Activated CD4-positive, alpha-beta T cell treated with anti-CD3 and anti-CD28 coated beads, Interleukin-2, Interleukin-6, amounts not matched to agents 100 ng/mL and 50 ng/mL, durations not matched to agents 16 hours and 8 hours (primary cell): ENCODE measurements at regions not wholly inside any gene's neighbourhood (a gene's known extent, or its start where the extent isn't known, plus 50 kb on each side); places are given as distances from the start of the nearest gene placed in this dataset.
A peak's percentile ranks its signal among the peaks of the same experiment; 100 is the strongest.

ENCODE experiments used
- DNase-seq: peaks from one replicate; pipeline ENCODE4 v3.0.0-alpha.2; 2020

DNA sequence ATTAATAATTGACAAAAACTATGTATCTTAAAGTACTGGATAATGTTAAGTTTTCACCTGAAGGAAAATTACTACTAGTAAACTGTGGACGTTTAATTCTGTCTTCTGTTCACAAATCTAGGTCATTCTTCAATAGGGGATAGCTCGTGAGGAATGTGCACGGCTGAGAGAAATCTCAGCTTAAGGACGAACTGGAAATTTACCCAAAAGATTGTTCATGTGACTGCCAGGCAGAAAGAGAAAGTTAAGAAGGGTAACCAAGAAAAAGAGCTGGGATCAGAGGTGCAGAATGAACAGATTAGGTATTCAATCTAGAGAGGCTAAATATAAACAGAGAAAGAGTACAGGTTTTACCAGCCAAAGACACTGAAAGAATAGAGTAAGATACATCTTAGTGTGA is 245.3 kb downstream of the CASP12 start:
- DNase-seq = no peak

DNA sequence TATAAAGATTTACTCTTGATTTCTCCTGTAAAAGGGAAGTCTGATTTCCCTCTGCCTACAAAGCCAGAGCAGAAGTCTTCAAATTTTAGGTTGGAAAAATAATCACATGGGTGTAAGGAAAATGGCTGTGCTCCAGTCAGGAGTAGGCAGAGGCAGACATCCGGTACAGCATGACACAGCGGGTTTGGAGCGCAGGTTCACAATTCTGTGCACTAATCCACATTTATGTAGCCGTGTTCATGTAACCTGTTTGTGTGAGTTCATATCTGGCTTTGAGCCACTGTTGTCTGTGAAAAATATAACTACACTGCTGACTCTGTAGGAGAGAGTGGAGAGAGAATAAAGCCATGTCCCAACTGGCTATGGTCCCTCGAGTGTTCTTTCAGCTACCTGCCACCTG is 248.0 kb downstream of the CASP12 start:
- no peak for DNase-seq

DNA sequence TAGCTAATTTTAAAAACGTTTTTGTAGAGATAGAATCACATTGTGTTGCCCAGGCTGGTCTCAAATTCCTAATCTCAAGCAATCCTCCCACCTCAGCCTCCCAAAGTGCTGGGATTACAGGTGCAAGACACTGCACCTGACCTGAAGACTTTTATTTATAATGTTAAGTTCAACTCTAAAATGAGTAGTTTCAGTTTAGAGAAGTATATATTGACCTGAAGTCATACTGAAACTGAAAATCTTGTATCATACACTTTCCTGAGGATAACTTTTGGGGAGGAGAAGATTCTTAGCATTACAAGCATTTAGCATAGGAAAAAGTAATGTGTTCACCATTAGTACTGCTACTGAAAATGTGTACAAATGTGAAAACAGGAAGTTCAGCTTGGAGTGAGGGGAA is 249.3 kb downstream of the CASP12 start:
- DNase-seq = peak; percentile 6

- DNase-seq = no peak
Measured at GRCh38 chr11:104645261-104646222, 252.7 kb downstream of the CASP12 start.

- DNase-seq = no peak
Measured at GRCh38 chr11:104637662-104638170, 260.5 kb downstream of the CASP12 start.

GRCh38 chr11:104633226-104633625 is 265.0 kb downstream of the CASP12 start:
- DNase-seq = no peak

DNA sequence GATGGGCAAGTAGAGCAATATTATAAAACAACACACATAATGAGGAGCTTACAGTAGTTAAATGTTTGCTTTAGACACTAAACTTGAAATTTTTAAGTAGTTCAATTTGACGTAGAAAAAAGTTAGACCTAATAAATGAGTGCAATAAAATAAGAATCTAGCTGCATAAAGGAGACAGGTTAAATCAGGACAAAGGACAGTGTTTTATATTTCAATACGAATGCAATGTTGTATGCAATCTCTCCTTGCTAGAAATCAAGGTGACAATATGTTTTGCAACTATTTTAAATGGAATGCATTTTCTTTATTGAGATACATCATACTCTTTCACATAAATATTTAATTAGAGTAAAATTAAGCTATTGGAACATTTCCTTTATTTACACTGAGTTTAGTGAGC is 267.9 kb downstream of the CASP12 start:
- no peak for DNase-seq

DNA sequence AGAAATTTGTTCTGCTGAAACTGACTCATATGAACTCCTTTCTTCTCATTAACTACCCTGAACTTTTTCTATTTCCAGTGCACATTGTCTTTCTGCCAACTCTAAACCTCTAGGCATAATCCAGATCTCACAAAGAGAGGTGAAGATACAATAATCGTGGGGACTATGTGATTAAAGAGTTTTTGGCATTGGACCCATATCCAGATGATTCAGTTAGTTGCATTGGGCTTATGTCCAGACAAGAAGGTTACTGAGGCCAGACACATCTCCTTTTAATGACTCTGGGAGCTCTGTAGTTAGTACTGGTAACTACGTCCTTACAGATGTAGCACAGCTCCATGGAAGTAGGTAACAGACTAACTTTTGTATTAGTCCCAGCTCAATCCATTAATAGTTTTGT is 273.0 kb downstream of the CASP12 start:
- DNase-seq = no peak

DNA sequence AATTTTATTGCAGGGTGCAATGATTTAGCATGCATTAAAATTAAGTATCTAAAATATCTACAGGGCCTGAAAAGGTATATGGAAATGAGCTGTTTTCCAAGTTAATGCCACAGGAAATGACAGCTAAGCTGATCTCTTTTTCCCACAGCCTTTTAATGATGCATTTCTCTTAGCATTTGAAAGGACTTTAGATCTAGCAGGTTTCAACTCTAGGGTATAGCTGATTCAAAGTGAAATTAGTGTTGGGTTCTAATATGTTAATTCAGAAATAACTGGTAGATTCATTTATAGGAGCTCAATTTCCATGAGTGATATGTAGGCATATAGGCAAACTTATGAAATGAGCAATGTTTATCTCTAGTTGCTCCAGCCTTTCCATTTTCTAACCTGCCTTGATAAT is 274.2 kb downstream of the CASP12 start:
- peak; percentile 34 for DNase-seq

DNA sequence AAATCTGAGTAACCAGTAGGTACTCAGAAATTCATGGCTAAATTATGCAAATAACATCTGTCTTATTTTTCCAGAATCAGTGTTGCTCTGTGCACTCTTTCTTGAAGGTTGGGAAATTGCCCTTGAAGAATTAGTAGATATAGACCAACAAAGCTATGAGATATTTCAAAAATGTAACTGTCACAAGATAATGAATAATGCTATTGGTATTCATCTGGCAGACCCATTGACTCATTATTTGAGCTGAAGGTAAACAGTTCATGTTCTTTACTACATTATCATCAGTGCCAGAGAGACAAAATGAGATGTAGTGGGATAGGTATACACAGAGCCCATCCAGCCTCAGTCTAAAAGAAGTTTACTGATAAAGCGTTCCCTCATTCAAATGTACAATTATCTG is 274.7 kb downstream of the CASP12 start:
- no peak for DNase-seq

DNA sequence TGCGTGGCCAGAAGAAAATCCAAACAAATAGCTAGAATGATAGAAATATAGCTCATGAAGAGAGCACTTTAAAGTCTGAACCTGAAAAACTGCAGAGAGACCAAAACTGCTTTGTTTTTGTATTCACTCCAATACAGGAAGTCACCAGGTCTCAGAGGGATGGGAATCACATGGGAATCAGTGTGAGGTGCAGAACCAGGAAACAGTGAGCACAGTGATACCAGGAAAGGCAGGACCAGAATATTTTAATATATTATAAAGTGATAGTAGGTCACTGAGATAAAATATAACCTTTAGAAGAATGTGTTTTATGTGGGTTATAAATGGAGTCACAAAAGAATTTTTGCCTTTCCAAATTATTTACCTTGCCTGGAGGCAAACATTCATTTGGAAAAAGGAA is 277.3 kb downstream of the CASP12 start:
- no peak for DNase-seq

DNA sequence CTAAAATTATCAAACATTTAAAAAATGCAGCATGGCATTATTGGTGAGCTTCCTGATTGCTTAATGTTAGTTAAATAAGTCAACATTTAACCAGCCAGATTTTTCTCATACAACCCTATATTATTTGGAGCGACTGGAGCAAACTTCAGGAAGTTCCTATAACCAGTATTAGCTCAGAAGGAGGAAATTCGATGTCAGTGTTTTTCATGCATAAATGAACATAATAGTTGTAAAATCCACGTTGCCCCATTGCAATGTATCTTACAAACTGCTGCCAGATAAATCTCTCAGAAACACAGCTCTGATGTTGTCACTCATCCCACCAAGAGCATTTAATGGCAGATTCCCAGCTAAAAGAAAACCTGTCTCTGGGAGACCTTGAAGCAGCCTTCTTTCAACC is 278.5 kb downstream of the CASP12 start:
- DNase-seq = no peak

- no peak for DNase-seq
Measured at GRCh38 chr11:104618954-104619353, 279.3 kb downstream of the CASP12 start.

DNA sequence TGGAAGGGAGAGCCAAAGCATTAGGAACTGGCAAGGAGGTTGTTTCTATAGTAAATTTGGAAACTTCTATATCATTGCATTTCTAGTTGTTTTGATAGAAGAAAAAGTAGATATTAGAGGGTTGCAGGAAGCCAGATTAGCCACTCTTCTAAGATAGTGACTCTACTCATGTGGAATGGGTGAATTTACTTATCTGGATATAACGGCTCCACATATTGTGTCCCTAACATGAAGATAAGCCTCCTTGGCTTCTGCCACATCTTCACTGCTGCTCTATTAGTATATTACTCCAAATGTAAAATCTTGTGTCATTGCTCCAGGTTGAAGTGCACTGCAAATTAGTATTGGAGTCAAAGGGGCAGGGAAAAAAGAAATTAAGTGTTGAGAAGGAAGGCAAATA is 283.3 kb downstream of the CASP12 start:
- DNase-seq = no peak

DNA sequence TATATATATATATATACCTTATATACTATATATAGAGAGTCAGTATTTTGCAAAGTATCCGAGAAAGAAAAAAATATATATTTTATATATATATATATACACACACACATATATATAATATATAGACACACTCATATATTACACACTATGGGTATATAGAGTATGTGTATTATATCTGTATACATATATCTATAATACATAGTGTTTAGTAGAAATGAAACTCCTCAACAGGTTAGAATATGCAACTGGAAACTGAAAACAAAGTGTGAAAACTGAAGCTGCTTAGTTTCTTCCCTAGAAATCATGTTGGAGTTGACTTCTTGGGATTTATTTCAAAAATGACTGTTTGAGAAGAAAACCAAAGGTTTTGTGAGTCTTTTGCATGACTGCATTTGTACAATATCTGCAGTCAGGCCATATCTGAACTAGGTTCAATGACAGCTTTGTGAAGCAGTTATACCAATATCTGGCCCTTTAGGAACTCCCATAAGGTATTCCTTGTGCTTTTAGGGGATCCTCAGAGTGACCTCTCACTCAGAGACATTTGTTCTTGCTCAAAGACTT is 284.1 kb downstream of the CASP12 start:
- peak; percentile 46 for DNase-seq

GRCh38 chr11:104610635-104611034 is 287.6 kb downstream of the CASP12 start:
- no peak for DNase-seq

DNA sequence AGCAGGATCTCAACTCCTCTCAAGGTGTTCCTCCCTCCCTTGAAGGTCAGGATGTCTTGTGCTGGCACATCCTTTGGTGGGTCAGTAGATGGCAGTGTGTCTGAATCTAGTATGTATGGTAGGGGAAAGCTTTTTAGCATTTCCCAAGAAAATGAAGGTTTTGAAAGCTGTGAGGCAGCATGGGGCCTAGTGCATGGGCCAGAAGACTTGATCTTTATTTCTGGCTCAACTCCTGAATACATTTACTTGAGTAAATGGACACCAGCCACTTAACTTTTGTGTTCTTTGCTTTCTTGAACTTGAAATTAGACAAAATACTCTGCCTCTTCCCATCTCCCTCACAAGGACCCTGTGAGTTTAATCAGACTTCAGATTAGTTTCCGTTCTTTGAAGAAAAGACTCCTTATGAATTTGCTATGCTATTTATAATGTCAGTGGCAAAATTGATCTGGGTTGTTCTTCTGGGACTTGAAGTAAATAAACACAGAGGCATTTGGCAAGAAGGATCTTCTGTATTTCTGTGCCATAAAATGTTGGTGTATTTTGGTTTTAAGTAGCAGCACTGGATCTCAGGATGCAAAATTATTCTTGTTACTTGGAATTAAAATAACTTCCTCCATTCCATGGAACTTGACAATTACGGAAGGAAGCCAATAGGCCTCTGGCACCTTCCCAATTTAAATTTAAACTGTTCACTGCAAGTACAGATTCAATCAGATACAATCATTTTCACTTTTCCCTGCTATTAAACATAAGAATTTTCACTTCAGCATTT is 288.8 kb downstream of the CASP12 start:
- DNase-seq = peak; percentile 62

GRCh38 chr11:104602643-104603042 is 295.6 kb downstream of the CASP12 start:
- no peak for DNase-seq

GRCh38 chr11:104594228-104594958 is 303.9 kb downstream of the CASP12 start:
- DNase-seq = peak; percentile 11

- no peak for DNase-seq
Measured at GRCh38 chr11:104588970-104589369, 309.3 kb downstream of the CASP12 start.

GRCh38 chr11:104588446-104588845 is 309.8 kb downstream of the CASP12 start:
- no peak for DNase-seq

DNA sequence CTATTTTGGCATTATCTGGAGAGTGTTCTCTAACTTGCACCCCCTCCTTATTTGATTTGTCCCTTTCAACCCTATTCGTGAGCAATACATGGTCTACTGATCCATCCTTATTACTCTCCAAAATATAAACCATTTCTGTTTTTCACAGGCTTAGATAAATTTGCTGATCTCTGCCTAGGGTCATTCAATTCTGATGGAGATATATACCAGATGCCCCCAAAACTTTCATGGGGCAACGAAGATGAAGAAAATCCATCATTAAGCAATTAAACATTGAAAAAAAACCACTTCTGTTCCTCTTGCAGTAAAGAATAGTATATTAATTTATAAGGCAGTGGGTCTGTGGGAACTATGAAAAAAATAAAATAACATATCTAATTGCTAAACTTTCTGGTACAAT is 313.4 kb downstream of the CASP12 start:
- no peak for DNase-seq

DNA sequence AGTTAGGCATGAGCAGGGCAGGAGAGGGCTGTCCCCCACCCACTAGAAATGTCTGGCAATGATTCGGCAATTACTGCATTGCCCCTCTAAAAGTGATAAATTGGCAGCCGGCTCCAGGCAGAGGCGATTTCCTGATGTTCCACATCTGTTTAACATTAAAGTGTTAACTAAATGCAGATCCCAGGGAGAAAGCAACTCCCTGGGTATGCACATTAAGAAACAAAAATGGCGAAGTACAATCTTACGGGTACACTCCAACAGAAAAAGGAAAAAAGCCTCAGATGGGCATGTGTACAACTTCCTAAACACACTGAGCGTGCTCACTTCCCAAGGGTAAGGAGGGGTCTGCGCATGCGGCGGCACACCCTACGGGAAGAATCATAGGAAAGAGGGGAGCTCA is 314.4 kb downstream of the CASP12 start:
- no peak for DNase-seq
